Activated CD8-positive, alpha-beta memory T cell treated with anti-CD3 and anti-CD28 coated beads for 48 hours (primary cell): ENCODE measurements at regions not wholly inside any gene's neighbourhood (a gene's known extent, or its start where the extent isn't known, plus 50 kb on each side); places are given as distances from the start of the nearest gene placed in this dataset.

Source experiments
- DNase-seq, 3 experiments: peaks; one replicate each; pipeline ENCODE4 v3.0.0-alpha.2; 2020; ENCODE audit warnings: low read depth in 2 of 3, low spot score in 2 of 3

DNA sequence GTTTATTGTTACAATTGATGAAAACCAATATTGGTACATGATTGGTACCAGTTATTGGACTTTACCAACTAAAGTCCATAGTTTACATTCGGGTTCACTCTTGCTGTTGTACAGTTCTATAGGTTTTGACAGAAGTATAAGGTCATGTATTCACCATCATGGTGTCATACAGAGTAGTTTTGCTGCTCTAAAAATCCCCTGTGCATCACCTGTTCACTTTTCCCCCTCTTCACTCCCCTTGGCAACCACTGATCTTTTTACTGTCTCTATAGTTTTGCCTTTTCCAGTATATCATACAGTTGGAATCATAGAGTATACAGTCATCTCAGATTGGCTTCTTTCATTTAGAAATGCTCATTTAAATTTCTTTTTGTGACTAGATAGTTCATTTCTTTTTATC, 51.2 kb upstream of the MED4 start:
- DNase-seq, result no peak
